Loucy (cell line): ENCODE measurements at regions not wholly inside any gene's neighbourhood (a gene's known extent, or its start where the extent isn't known, plus 50 kb on each side); places are given as distances from the start of the nearest gene placed in this dataset.

Experiments used
- H2AFZ ChIP-seq: fragments of 200-600 bp; sonication (generic); 2 replicates; pipeline ENCODE4 v1.6.0; 2016; ENCODE audit warnings: antibody characterized with exemption, mild to moderate bottlenecking, low read length, moderate library complexity
- H3F3A ChIP-seq: fragments of 200-600 bp; 2 replicates; pipeline ENCODE4 v1.6.0; 2016; ENCODE audit warnings: antibody characterized with exemption, low read depth, mild to moderate bottlenecking
- H3K27me3 ChIP-seq: fragments of 200-600 bp; sonication (generic); 2 replicates; pipeline ENCODE4 v1.6.1; 2014; ENCODE audit warnings: low read length, mild to moderate bottlenecking; ENCODE audit not compliant: insufficient read depth, poor library complexity, severe bottlenecking
- H3K36me3 ChIP-seq: fragments of 200-600 bp; sonication (generic); 2 replicates; pipeline ENCODE4 v1.6.1; 2016; ENCODE audit warnings: low read length; ENCODE audit not compliant: insufficient read depth
- H3K4me1 ChIP-seq: fragments of 200-600 bp; sonication (generic); 2 replicates; pipeline ENCODE4 v1.5.1; 2014; ENCODE audit warnings: low read length, mild to moderate bottlenecking; ENCODE audit not compliant: insufficient read depth, poor library complexity, severe bottlenecking
- H3K4me2 ChIP-seq: fragments of 200-600 bp; sonication (generic); 2 replicates; pipeline ENCODE4 v1.6.0; 2014; ENCODE audit warnings: antibody characterized with exemption, low read length, low read depth, mild to moderate bottlenecking; ENCODE audit not compliant: poor library complexity, severe bottlenecking
- H3K4me3 ChIP-seq: fragments of 200-600 bp; sonication (generic); 2 replicates; pipeline ENCODE4 v1.5.1; 2014; ENCODE audit warnings: low read length, mild to moderate bottlenecking, mixed read lengths; ENCODE audit not compliant: poor library complexity, severe bottlenecking
- H3K79me2 ChIP-seq: fragments of 200-600 bp; sonication (generic); 2 replicates; pipeline ENCODE4 v1.6.1; 2014; ENCODE audit warnings: low read length; ENCODE audit not compliant: insufficient read depth
- H3K9ac ChIP-seq: fragments of 200-600 bp; sonication (generic); 2 replicates; pipeline ENCODE4 v1.6.0; 2014; ENCODE audit warnings: mild to moderate bottlenecking, low read depth, low read length, moderate library complexity; ENCODE audit not compliant: poor library complexity, severe bottlenecking
- H3K9me2 ChIP-seq: fragments of 200-600 bp; sonication (generic); replicated peaks from 2 replicates; pipeline ENCODE4 v1.6.1; 2016; ENCODE audit warnings: low read depth, low read length, mixed read lengths
- H3K9me3 ChIP-seq: fragments of 200-600 bp; sonication (generic); 2 replicates; pipeline ENCODE4 v1.6.1; 2014; ENCODE audit warnings: mild to moderate bottlenecking, antibody characterized with exemption, low read length, low read depth; ENCODE audit not compliant: insufficient read depth
- H4K20me1 ChIP-seq: fragments of 200-600 bp; sonication (generic); 2 replicates; pipeline ENCODE4 v1.6.0; 2014; ENCODE audit warnings: antibody characterized with exemption, low read length, mild to moderate bottlenecking; ENCODE audit not compliant: insufficient read depth, poor library complexity, severe bottlenecking
- EZH2phosphoT487 ChIP-seq: fragments of 200-600 bp; IDR thresholded peaks from 2 replicates; pipeline ENCODE4 v1.6.1; 2018; ENCODE audit warnings: antibody characterized with exemption, mild to moderate bottlenecking, moderate library complexity, borderline replicate concordance
- TF ChIP-seq, protein P1 (sequence below): fragments of 200-600 bp; sonication (generic); conservative IDR thresholded peaks from 2 replicates; pipeline ENCODE4 v1.5.1; 2014; ENCODE audit warnings: mild to moderate bottlenecking, antibody characterized with exemption, low read length

DNA sequence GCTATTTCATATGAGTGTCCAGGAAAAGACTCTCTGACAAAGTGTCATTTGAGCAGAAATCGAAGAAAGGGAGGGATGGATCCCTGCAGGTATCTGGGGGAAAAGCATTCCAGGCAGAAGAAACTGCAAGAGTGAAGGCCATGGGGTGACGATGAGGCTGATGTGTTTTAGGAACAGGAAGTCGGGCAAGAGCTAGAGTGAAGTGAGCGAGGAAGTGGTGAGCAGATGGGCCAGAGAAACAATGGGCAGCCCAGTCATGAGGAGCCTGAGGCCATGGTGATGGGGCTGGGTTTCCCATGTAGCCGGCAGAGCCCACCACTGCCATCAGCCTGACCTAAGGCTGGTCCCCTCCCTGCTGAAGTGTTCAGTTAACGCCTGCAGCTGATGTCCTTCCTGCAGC, 150.2 kb downstream of the TNFSF13B start:
- Histone ChIP-seq H3K9ac (no peak overlapping the region), H3F3A (no peaks in the 10 kb centered on the region), H2AFZ (no peak overlapping the region), H3K4me2 (no peak overlapping the region), H3K4me1 (no peaks in the 10 kb centered on the region), H3K9me3 (no peaks in the 10 kb centered on the region), H3K79me2 (no peaks in the 10 kb centered on the region), H3K27me3 (no peaks in the 10 kb centered on the region), H3K36me3 (no peaks in the 10 kb centered on the region), H4K20me1 (no peaks in the 10 kb centered on the region), H3K9me2 (no peaks in the 10 kb centered on the region), H3K4me3 (no peak overlapping the region)
- TF ChIP-seq EZH2phosphoT487, result no peak

DNA sequence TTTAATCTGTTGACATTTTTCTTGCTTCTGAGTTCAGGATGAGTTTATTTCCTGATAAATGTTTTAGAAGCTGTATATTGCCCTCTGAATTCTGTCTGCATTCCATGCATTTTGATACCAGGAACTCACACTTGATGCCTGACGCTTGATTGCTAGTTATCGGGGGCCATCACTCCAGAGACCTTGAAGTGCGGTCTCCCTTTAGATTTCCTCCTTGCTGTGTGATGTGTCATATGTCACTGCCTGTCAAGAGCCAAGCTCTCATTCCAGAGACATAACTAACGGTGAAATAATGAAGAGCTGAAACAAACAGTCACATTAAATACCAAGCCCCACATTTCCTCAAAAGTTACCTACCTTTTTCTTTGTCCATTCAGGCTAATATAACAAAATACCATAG, 155.5 kb downstream of the TNFSF13B start:
- Histone ChIP-seq H3K4me1 (no peaks in the 10 kb centered on the region), H3K9ac (no peak overlapping the region), H3K9me2 (no peaks in the 10 kb centered on the region), H3K4me2 (no peak overlapping the region), H3K27me3 (no peaks in the 10 kb centered on the region), H4K20me1 (no peaks in the 10 kb centered on the region), H3F3A (no peaks in the 10 kb centered on the region), H3K4me3 (no peak overlapping the region), H2AFZ (no peak overlapping the region), H3K9me3 (no peaks in the 10 kb centered on the region), H3K79me2 (no peaks in the 10 kb centered on the region), H3K36me3 (no peaks in the 10 kb centered on the region)
- TF ChIP-seq, protein P1, sequence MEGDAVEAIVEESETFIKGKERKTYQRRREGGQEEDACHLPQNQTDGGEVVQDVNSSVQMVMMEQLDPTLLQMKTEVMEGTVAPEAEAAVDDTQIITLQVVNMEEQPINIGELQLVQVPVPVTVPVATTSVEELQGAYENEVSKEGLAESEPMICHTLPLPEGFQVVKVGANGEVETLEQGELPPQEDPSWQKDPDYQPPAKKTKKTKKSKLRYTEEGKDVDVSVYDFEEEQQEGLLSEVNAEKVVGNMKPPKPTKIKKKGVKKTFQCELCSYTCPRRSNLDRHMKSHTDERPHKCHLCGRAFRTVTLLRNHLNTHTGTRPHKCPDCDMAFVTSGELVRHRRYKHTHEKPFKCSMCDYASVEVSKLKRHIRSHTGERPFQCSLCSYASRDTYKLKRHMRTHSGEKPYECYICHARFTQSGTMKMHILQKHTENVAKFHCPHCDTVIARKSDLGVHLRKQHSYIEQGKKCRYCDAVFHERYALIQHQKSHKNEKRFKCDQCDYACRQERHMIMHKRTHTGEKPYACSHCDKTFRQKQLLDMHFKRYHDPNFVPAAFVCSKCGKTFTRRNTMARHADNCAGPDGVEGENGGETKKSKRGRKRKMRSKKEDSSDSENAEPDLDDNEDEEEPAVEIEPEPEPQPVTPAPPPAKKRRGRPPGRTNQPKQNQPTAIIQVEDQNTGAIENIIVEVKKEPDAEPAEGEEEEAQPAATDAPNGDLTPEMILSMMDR, result no peak
- TF ChIP-seq EZH2phosphoT487, result no peak

DNA sequence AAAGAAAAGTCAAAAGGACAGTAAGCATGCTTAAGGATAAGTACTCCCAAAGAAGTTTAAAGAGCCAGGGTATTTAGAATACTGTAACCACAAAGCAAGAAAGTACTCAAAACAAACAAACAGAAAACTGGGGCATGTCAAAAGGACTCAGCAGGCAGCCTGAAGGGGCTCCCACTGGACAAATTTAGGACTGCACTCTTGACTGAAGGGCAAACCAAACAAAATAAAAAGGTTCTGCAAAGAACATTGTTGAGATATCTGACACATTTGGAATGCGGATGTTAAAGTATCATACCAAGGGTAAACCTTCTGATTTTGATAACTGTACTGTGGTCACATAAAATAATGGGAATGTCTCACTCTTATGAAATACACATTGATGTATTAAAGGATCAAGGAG, 157.4 kb downstream of the TNFSF13B start:
- Histone ChIP-seq H3K36me3 (no peaks in the 10 kb centered on the region), H3F3A (no peaks in the 10 kb centered on the region), H3K9me3 (no peaks in the 10 kb centered on the region), H2AFZ (no peak overlapping the region), H3K27me3 (no peaks in the 10 kb centered on the region), H3K4me3 (no peak overlapping the region), H3K4me2 (no peak overlapping the region), H3K4me1 (no peaks in the 10 kb centered on the region), H3K9ac (no peak overlapping the region), H4K20me1 (no peaks in the 10 kb centered on the region), H3K79me2 (no peaks in the 10 kb centered on the region), H3K9me2 (no peaks in the 10 kb centered on the region)
- no peak for TF ChIP-seq EZH2phosphoT487
- TF ChIP-seq, protein P1, result no peak

DNA sequence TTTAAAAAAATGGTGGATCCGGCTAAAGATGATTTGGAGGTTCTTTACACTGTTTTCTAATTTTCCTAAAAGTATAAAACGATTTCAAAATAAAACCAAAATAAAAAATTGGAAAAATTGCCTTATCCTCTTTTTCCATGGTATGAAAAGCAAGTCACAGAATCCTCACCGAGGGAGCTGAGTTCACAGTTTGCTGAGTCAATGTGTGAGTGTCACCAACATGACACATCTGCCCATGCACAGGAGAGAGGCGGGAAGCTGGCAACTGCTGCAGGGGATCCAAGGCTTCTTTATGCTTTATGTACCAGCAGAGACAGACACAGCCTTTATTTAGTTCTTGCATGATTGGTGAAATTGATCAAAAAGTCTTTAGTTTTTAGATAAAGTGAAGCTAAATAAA, 157.8 kb downstream of the TNFSF13B start:
- Histone ChIP-seq H3K9me3 (no peaks in the 10 kb centered on the region), H3K9me2 (no peaks in the 10 kb centered on the region), H3K36me3 (no peaks in the 10 kb centered on the region), H3K4me3 (no peak overlapping the region), H2AFZ (no peak overlapping the region), H3K9ac (no peak overlapping the region), H3K4me2 (no peak overlapping the region), H3K4me1 (no peaks in the 10 kb centered on the region), H3F3A (no peaks in the 10 kb centered on the region), H3K27me3 (no peaks in the 10 kb centered on the region), H4K20me1 (no peaks in the 10 kb centered on the region), H3K79me2 (no peaks in the 10 kb centered on the region)
- TF ChIP-seq EZH2phosphoT487, result no peak
- TF ChIP-seq, protein P1, result no peak
